DND-41 (cell line): ENCODE measurements at regions not wholly inside any gene's neighbourhood (a gene's known extent, or its start where the extent isn't known, plus 50 kb on each side); places are given as distances from the start of the nearest gene placed in this dataset.

Experiments
- CTCF ChIP-seq: IDR thresholded peaks from 2 replicates; pipeline ENCODE4 v1.5.1; 2012; ENCODE audit warnings: borderline replicate concordance, low read length, moderate library complexity, mild to moderate bottlenecking; ENCODE audit not compliant: poor library complexity, severe bottlenecking; ENCODE audit errors: extremely low read depth
- EZH2 ChIP-seq: IDR thresholded peaks from 3 replicates; pipeline ENCODE4 v1.6.1; 2012; ENCODE audit warnings: borderline replicate concordance, low read depth, mild to moderate bottlenecking, moderate library complexity, low read length, inconsistent platforms; ENCODE audit not compliant: severe bottlenecking

DNA sequence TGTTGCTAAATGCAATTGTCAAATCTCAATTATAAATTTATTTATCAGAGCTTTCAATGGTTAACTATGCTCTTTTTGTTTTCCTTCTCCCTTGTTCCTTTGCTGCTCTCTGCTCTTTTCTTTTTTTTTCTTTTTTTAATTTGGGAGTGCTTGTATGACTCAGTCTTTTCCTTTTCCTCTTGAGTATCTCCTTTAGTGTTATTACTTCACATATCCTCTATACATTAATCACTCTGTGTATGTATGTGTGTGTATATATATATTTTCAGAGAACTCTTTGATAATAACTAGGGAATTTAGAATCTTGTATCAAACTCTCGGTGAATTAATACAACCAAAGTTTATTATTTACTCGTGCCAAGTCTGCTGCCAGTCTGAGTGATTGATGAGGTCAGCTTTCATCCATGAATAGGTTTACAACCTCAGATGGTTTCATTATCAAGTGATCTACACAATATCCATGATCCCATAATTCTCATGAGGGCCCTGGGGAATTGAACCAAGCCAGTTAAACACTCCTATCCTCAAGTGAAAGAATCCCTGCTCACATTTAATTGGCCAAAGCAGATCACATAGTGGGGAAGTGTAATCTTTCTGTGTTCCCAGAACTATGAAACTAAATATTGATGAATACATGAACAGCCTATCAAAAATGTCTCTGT is 743.4 kb upstream of the CNTN5 start:
- no peak for TF ChIP-seq CTCF
- no peak for TF ChIP-seq EZH2
